Sigmoid colon (tissue), 4 donors: ENCODE measurements at regions not wholly inside any gene's neighbourhood (a gene's known extent, or its start where the extent isn't known, plus 50 kb on each side); places are given as distances from the start of the nearest gene placed in this dataset.

Experiments
- EP300 ChIP-seq, 4 donors: sonication (generic); formaldehyde crosslinking; IDR thresholded peaks; one replicate each; pipeline ENCODE4 v1.6.1; 2017; ENCODE audit warnings: antibody characterized with exemption in 4 of 4
- POLR2A ChIP-seq, 2 donors: fragments of 450-650 bp; IDR thresholded peaks; one replicate each; pipeline ENCODE4 v1.6.1; 2016; ENCODE audit warnings: antibody characterized with exemption in 2 of 2, mild to moderate bottlenecking in 2 of 2, moderate library complexity in 2 of 2
- POLR2AphosphoS5 ChIP-seq, 4 donors: sonication (generic); formaldehyde crosslinking; IDR thresholded peaks; one replicate each; pipeline ENCODE4 v1.6.1; 2017; ENCODE audit warnings: antibody characterized with exemption in 4 of 4
- TF ChIP-seq, protein P1 (sequence below), 4 experiments: fragments of 450-650 bp in 3 of 4; fragments of 200-600 bp in 1 of 4; IDR thresholded peaks; one replicate each; pipeline ENCODE4 v1.5.1; 2016 to 2019; ENCODE audit warnings: antibody characterized with exemption in 4 of 4, mild to moderate bottlenecking in 3 of 4, moderate library complexity in 2 of 4

DNA sequence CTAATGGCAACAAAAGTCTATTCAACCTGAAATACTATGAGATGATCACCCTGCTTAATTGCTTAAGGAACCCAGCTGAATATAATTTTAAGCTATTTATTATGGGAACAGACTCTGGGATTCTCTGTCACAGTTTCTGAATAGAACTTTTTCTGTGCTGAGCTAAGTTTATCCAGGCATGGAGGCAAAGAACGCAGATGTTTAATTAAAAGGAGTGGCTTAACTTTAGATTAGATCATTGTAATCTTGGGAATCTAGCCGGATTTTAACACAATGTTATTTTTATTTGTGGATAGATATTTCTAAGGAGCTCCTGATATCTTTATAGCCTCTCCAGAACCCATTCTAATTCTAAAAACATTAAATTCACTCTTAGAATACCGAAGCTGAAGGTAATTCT lies 353.4 kb downstream of the STIM2 start:
- TF ChIP-seq POLR2A (IDR thresholded peaks at IDR 0.05) (no peak), POLR2AphosphoS5 (IDR thresholded peaks at IDR 0.05) (no peak), EP300 (IDR thresholded peaks at IDR 0.05) (no peak)
- TF ChIP-seq, protein P1, sequence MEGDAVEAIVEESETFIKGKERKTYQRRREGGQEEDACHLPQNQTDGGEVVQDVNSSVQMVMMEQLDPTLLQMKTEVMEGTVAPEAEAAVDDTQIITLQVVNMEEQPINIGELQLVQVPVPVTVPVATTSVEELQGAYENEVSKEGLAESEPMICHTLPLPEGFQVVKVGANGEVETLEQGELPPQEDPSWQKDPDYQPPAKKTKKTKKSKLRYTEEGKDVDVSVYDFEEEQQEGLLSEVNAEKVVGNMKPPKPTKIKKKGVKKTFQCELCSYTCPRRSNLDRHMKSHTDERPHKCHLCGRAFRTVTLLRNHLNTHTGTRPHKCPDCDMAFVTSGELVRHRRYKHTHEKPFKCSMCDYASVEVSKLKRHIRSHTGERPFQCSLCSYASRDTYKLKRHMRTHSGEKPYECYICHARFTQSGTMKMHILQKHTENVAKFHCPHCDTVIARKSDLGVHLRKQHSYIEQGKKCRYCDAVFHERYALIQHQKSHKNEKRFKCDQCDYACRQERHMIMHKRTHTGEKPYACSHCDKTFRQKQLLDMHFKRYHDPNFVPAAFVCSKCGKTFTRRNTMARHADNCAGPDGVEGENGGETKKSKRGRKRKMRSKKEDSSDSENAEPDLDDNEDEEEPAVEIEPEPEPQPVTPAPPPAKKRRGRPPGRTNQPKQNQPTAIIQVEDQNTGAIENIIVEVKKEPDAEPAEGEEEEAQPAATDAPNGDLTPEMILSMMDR (IDR thresholded peaks at IDR 0.05), result no peak
